ENCODE measurements at regions not wholly inside any gene's neighbourhood (a gene's known extent, or its start where the extent isn't known, plus 50 kb on each side); places are given as distances from the start of the nearest gene placed in this dataset.

DNA sequence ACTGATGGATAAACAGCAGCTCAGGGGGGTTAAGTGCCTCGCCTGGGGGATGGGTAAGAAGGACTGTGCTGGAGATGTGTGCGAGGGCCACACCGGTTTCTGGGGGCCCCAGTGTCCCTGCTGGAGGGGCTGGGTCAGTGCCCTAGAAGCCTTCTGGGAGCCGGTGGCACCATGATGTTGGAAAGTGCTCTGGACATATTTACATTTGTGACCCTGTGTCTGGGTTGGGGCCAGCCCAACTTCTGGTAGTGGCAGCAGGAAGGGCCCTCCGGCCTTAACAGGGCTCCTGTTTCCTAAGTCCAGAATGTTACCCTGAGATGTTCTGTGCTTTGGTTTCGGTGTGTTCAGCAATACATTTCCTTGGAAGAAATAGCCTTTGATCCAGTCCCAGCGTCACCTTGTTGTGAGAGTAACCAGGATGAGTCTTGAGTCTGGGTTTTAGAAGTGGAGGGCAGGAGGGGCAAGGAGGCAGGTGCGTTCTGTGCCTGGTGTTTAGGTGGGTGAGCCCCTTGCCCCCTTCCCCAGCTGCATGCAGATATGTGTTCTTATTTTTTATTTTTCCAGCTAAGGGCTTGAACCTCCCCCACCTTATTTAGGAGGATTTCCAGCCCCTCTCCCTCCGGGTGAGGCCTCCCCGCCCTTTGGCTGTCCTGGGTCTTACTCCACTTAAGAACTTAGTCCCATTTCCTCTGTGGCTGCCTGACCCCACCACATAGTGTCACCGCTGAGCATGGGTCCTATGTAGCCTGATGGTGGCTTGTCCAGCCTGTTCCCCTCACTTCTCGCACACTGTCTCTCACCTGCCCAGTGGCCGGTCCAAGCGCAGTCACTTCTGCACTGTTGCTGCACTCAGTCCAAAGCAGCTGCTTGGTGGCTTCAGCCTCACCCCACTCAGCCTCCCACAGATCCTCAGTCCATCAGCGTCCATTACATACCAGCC, 132.7 kb upstream of the HS6ST1 start:
- TF ChIP-seq, protein P1, sequence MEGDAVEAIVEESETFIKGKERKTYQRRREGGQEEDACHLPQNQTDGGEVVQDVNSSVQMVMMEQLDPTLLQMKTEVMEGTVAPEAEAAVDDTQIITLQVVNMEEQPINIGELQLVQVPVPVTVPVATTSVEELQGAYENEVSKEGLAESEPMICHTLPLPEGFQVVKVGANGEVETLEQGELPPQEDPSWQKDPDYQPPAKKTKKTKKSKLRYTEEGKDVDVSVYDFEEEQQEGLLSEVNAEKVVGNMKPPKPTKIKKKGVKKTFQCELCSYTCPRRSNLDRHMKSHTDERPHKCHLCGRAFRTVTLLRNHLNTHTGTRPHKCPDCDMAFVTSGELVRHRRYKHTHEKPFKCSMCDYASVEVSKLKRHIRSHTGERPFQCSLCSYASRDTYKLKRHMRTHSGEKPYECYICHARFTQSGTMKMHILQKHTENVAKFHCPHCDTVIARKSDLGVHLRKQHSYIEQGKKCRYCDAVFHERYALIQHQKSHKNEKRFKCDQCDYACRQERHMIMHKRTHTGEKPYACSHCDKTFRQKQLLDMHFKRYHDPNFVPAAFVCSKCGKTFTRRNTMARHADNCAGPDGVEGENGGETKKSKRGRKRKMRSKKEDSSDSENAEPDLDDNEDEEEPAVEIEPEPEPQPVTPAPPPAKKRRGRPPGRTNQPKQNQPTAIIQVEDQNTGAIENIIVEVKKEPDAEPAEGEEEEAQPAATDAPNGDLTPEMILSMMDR (IDR thresholded peaks at IDR 0.05) = no peak
- no peak for TF ChIP-seq POLR2A (IDR thresholded peaks at IDR 0.05)

All from right lobe of liver (tissue), 4 donors.